NB4 (cell line): ENCODE measurements at regions not wholly inside any gene's neighbourhood (a gene's known extent, or its start where the extent isn't known, plus 50 kb on each side); places are given as distances from the start of the nearest gene placed in this dataset.

Source experiments
- CTCF ChIP-seq: IDR thresholded peaks from one replicate; pipeline ENCODE4 v1.5.1; 2012; ENCODE audit warnings: low read depth, low read length
- MAX ChIP-seq: IDR thresholded peaks from 2 replicates; pipeline ENCODE4 v1.6.1; 2011; ENCODE audit warnings: low read depth, low read length

GRCh38 chr12:124517260-124518050 is 50.0 kb downstream of the NCOR2 start:
- no peak for TF ChIP-seq CTCF
- TF ChIP-seq MAX = no peak
